ENCODE measurements at regions not wholly inside any gene's neighbourhood (a gene's known extent, or its start where the extent isn't known, plus 50 kb on each side); places are given as distances from the start of the nearest gene placed in this dataset.
A peak's percentile ranks its signal among the peaks of the same experiment; 100 is the strongest.
"Not testable (repeated sequence)": the region's sequence is repeated elsewhere in the genome, so short reads cannot be mapped to it uniquely, and the experiment has no call there.

GRCh38 chr10:108533551-108533950 is 1369.0 kb upstream of the SORCS1 start:
- not testable (repeated sequence) for H3K27me3 Mint-ChIP-seq, H3K27ac Mint-ChIP-seq, H3K4me1 Mint-ChIP-seq, DNase-seq, H3K4me3 Mint-ChIP-seq, H3K9me3 Mint-ChIP-seq, H3K36me3 Mint-ChIP-seq

DNA sequence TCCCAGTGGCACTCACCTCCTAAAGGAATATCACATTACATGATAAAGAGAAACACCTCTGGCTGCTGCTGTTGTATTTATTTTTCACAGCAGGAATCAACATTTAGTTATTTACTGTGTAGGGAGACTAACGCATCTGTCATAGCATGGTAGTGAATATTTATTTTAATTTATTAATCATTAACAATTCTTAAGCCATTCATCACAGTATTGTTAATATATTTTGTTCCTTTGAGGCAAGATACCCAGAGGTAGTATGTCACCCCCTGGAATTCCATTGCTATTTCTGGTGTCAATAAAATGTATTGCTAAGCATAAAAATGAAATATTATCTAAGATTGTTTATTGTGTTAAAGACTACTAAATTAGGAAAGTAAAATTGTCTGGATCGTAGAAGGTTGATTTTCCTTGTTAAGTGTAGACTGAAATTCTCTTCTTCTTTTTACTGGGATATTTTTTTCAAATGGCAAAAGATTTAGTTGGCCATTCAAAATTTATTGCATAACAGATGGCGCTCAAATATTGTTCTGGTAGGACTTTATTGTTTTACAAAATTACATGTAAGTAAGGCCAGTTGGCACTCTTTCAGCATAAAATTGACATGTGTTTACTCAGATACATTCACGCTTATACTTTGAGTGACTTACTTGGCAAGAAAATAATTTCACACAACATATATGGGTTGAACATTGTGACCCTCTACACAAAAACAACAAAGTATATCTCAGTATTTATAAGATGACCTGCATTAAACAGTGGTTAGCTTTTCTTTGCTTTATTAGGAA is 1358.7 kb upstream of the SORCS1 start:
- Mint-ChIP-seq H3K9me3 (peaks cover 1% of the 10 kb centered on the region), H3K27ac (no peak overlapping the region), H3K4me1 (no peaks in the 10 kb centered on the region), H3K27me3 (no peaks in the 10 kb centered on the region), H3K4me3 (no peak overlapping the region), H3K36me3 (no peaks in the 10 kb centered on the region)
- no peak for DNase-seq

DNA sequence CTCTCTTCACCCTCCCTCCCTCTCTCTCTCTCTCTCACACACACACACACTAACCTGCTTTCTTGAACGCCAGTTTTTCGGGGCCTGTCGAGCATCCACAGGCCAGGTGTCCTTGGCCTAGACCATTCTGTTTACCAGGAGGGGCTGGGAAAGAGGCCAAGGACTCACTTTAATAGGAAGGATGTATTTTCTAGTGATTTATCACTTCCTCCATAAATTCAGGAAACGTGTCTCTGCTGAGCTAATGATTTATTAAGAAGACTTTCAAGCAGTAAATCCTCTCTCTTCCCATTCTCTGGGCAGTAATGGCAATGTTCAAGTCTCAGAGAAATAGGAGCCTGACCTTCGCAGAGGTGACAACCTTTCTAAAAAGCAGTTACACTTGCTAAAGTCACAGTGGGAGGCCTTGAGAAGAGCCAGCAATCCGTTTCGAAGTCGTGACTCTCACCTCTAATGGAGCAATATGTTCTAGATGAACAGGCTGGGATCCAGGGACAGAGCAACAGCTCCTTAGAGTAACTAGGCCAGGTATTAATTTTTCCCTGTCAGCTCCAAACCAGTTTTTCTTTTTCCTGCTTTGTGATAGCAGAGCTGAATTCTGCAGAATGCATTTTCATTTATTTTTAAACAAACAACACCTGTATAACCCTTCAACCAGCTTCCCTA is 1357.5 kb upstream of the SORCS1 start:
- H3K27me3 Mint-ChIP-seq, result no peaks in the 10 kb centered on the region
- peaks cover 1% of the 10 kb centered on the region for H3K9me3 Mint-ChIP-seq
- no peaks in the 10 kb centered on the region for H3K4me1 Mint-ChIP-seq
- no peaks in the 10 kb centered on the region for H3K36me3 Mint-ChIP-seq
- no peak overlapping the region for H3K4me3 Mint-ChIP-seq
- DNase-seq, result no peak
- no peak overlapping the region for H3K27ac Mint-ChIP-seq

GRCh38 chr10:108515821-108516220 is 1351.3 kb upstream of the SORCS1 start:
- Mint-ChIP-seq H3K27me3 (no peaks in the 10 kb centered on the region), H3K4me3 (no peak overlapping the region), H3K9me3 (peaks cover 6% of the 10 kb centered on the region), H3K36me3 (no peaks in the 10 kb centered on the region), H3K27ac (no peak overlapping the region), H3K4me1 (no peaks in the 10 kb centered on the region)
- DNase-seq, result no peak

GRCh38 chr10:108500396-108500795 is 1335.9 kb upstream of the SORCS1 start:
- Mint-ChIP-seq H3K4me1 (no peaks in the 10 kb centered on the region), H3K27ac (no peak overlapping the region), H3K27me3 (no peaks in the 10 kb centered on the region), H3K9me3 (peaks cover 4% of the 10 kb centered on the region), H3K4me3 (no peak overlapping the region), H3K36me3 (no peaks in the 10 kb centered on the region)
- no peak for DNase-seq

DNA sequence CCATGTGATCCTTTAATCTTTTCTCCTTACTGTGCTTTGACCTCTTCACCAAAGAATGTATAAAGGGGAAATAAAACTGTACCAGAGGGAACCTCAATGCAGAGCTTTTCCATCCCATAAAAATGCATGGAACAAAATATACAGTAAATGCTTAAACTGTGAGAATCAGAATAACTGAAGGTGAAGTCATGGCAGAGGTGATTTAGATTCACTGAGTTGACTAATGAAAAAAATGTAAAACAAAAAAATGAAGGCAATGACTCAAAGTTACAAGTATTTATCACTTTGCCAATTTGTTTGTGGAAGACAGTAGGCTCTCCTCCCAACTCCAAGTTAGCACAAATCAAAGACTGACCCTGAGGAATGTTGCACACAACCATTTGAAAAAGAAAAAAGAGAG is 1331.6 kb upstream of the SORCS1 start:
- Mint-ChIP-seq H3K4me3 (no peak overlapping the region), H3K27me3 (no peaks in the 10 kb centered on the region), H3K9me3 (peaks cover 4% of the 10 kb centered on the region), H3K4me1 (no peaks in the 10 kb centered on the region), H3K27ac (no peak overlapping the region), H3K36me3 (no peaks in the 10 kb centered on the region)
- no peak for DNase-seq

DNA sequence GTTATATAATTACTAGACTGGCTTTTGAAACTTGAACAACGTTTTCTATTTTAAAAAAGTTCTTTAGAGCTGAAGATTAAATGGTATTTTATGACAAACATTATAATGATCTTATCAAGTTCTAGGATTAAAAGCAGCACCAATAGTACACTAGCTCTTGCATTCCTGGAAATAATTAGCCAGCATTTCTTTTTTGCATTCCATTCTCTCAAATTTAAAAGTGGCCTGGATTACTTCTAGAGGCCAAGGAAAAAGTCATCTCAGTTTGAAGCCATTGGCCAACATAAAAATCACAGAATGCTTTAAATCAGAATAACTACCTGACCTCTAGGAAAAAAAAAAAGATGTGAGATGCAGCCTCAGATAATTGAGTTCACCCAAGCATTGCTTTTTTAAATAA is 1326.4 kb upstream of the SORCS1 start:
- Mint-ChIP-seq H3K27ac (no peak overlapping the region), H3K27me3 (no peaks in the 10 kb centered on the region), H3K4me1 (no peaks in the 10 kb centered on the region), H3K9me3 (no peaks in the 10 kb centered on the region), H3K36me3 (no peaks in the 10 kb centered on the region), H3K4me3 (no peak overlapping the region)
- no peak for DNase-seq

- H3K27me3 Mint-ChIP-seq, result peaks cover 9% of the 10 kb centered on the region
- no peak overlapping the region for H3K27ac Mint-ChIP-seq
- H3K4me1 Mint-ChIP-seq, result no peaks in the 10 kb centered on the region
- H3K36me3 Mint-ChIP-seq, result no peaks in the 10 kb centered on the region
- no peak overlapping the region for H3K4me3 Mint-ChIP-seq
- DNase-seq, result no peak
- H3K9me3 Mint-ChIP-seq, result peaks cover 2% of the 10 kb centered on the region
Observed at GRCh38 chr10:108471420-108471819, 1306.9 kb upstream of the SORCS1 start.

DNA sequence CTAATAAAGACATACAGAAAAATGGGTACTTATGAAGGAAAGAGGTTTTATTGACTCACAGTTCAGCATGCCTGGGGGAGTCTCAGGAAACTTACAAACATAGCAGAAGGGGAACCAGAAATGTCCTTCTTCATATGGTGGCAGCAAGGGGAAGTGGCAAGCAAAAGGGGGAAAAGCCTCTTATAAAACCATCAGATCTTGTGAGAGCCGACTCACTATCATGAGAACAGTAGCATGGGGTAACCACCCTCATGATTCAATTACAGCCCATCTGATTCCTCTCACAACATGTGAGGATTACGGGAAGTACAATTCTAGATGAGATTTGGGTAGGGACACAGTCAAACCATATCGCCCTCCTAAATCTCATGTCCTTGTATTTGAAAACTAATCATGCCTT is 1305.4 kb upstream of the SORCS1 start:
- Mint-ChIP-seq H3K27ac (no peak overlapping the region), H3K36me3 (no peaks in the 10 kb centered on the region), H3K9me3 (peaks cover 2% of the 10 kb centered on the region), H3K4me3 (no peak overlapping the region), H3K27me3 (peaks cover 19% of the 10 kb centered on the region), H3K4me1 (no peaks in the 10 kb centered on the region)
- DNase-seq, result no peak

GRCh38 chr10:108465871-108466641 is 1301.5 kb upstream of the SORCS1 start:
- peaks cover 19% of the 10 kb centered on the region for H3K27me3 Mint-ChIP-seq
- no peaks in the 10 kb centered on the region for H3K36me3 Mint-ChIP-seq
- DNase-seq, result peak; percentile 3
- H3K4me1 Mint-ChIP-seq, result no peaks in the 10 kb centered on the region
- no peak overlapping the region for H3K27ac Mint-ChIP-seq
- no peak overlapping the region for H3K4me3 Mint-ChIP-seq
- peaks cover 3% of the 10 kb centered on the region for H3K9me3 Mint-ChIP-seq

DNA sequence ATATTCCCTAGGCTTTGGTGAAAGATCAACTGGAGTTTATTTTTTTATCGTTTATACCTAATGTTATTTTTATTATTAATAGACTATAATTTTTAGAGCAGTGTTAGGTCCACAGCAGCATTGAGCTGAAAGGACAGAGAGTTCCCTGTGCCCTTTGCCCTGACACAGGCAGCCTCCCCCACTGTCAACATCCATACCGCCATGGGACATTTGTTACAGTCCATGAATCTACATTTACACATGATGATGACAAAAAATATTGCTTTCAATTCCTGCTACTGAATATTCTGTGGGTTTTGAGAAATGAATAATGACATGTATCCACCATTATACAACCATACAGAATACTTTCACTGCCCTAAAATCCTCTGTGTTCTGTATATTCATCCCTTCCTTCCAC is 1297.5 kb upstream of the SORCS1 start:
- peaks cover 4% of the 10 kb centered on the region for H3K9me3 Mint-ChIP-seq
- peaks cover 15% of the 10 kb centered on the region for H3K27me3 Mint-ChIP-seq
- no peaks in the 10 kb centered on the region for H3K4me1 Mint-ChIP-seq
- no peaks in the 10 kb centered on the region for H3K36me3 Mint-ChIP-seq
- H3K4me3 Mint-ChIP-seq, result no peak overlapping the region
- DNase-seq, result no peak
- H3K27ac Mint-ChIP-seq, result no peak overlapping the region

DNA sequence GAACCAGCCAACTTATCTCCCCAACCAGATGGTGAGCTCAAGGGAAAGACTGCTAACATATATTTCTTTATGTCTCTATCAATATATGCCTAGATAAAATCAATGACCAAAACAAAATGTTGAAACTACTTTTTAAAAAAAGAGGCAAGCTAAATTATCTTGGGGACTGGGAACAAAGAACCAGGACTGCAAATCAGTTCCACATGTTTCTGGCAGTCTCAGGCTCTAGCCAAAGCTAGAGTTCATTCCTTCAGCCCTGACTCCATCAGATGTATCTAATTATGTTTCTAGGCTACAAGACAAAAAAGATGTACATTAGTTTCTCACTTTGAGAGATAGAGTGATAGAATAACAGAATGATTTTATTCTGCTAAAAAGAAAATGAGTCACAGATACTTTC is 1290.3 kb upstream of the SORCS1 start:
- Mint-ChIP-seq H3K36me3 (no peaks in the 10 kb centered on the region), H3K9me3 (peaks cover 10% of the 10 kb centered on the region), H3K4me3 (no peak overlapping the region), H3K27ac (no peak overlapping the region), H3K4me1 (no peaks in the 10 kb centered on the region), H3K27me3 (no peaks in the 10 kb centered on the region)
- no peak for DNase-seq

GRCh38 chr10:108454224-108454623 is 1289.7 kb upstream of the SORCS1 start:
- Mint-ChIP-seq H3K4me1 (no peaks in the 10 kb centered on the region), H3K27me3 (no peaks in the 10 kb centered on the region), H3K9me3 (peaks cover 10% of the 10 kb centered on the region), H3K27ac (no peak overlapping the region), H3K4me3 (no peak overlapping the region), H3K36me3 (no peaks in the 10 kb centered on the region)
- no peak for DNase-seq

DNA sequence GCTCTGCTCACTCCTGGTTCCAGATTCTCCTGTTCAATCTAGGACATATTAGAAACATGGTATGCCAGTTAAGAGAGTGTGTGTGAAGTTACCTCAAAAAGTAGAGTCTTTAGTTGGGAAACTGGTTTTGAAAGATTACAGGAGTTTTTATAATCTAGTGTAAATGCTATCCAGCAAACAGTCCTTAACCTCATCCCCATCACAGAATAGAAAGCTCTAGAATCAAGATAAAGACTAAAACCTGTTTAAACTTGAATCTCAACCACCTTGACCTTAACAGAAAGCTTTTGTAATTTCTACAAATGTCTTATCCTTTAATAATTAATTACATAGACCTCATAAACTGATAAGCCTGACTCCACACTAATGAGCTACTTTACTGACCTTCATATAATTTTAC is 1288.7 kb upstream of the SORCS1 start:
- no peaks in the 10 kb centered on the region for H3K4me1 Mint-ChIP-seq
- H3K27me3 Mint-ChIP-seq, result no peaks in the 10 kb centered on the region
- H3K27ac Mint-ChIP-seq, result no peak overlapping the region
- no peak overlapping the region for H3K4me3 Mint-ChIP-seq
- H3K36me3 Mint-ChIP-seq, result no peaks in the 10 kb centered on the region
- peaks cover 10% of the 10 kb centered on the region for H3K9me3 Mint-ChIP-seq
- no peak for DNase-seq

- H3K9me3 Mint-ChIP-seq, result peaks cover 10% of the 10 kb centered on the region
- DNase-seq, result no peak
- H3K27ac Mint-ChIP-seq, result no peak overlapping the region
- H3K27me3 Mint-ChIP-seq, result no peaks in the 10 kb centered on the region
- H3K36me3 Mint-ChIP-seq, result no peaks in the 10 kb centered on the region
- H3K4me1 Mint-ChIP-seq, result no peaks in the 10 kb centered on the region
- no peak overlapping the region for H3K4me3 Mint-ChIP-seq
Observed at GRCh38 chr10:108452533-108452932, 1288.0 kb upstream of the SORCS1 start.

Measured in activated naive CD8-positive, alpha-beta T cell treated with anti-CD3 and anti-CD28 coated beads for 36 hours (primary cell).